ENCODE measurements at regions not wholly inside any gene's neighbourhood (a gene's known extent, or its start where the extent isn't known, plus 50 kb on each side); places are given as distances from the start of the nearest gene placed in this dataset.
"Not testable (repeated sequence)": the region's sequence is repeated elsewhere in the genome, so short reads cannot be mapped to it uniquely, and the experiment has no call there.

GRCh38 chr12:31220633-31221550, 105.1 kb downstream of the SINHCAF start:
- DNase-seq: no peak
- Histone ChIP-seq H3K36me3 (no peaks in the 10 kb centered on the region), H3K4me3 (replicated peaks in 1 of 3) (no peak overlapping the region), H3K27me3 (no peaks in the 10 kb centered on the region), H3K27ac (no peak overlapping the region), H3K4me1 (peaks cover 2 to 3% of the 10 kb centered on the region in 2 donors), H3K9me3 (no peaks in the 10 kb centered on the region)
- TF ChIP-seq POLR2A (IDR thresholded peaks at IDR 0.05) (no peak), CTCF (IDR thresholded peaks at IDR 0.05) (no peak)
- intact Hi-C loops (cut with DNase I): no loop called here
- WGBS, 2 donors: 85 to 86% methylated on average over 7 to 8 of the region's 8 CpGs

GRCh38 chr12:31221551-31221945, 104.4 kb downstream of the SINHCAF start:
- intact Hi-C loops (cut with DNase I): no loop called here
- 57 to 60% methylated on average over 10 of the region's 10 CpGs for WGBS, 2 donors
- Histone ChIP-seq H3K9me3 (no peaks in the 10 kb centered on the region), H3K36me3 (no peaks in the 10 kb centered on the region), H3K27me3 (no peaks in the 10 kb centered on the region), H3K4me1 (no peaks in the 10 kb centered on the region), H3K27ac (no peak overlapping the region), H3K4me3 (replicated peaks in 1 of 3) (no peak overlapping the region)
- DNase-seq: no peak
- TF ChIP-seq POLR2A (IDR thresholded peaks at IDR 0.05): no peak
- TF ChIP-seq CTCF (IDR thresholded peaks at IDR 0.05): no peak

GRCh38 chr12:31222620-31223222, 103.2 kb downstream of the SINHCAF start:
- DNase-seq: no peak
- intact Hi-C loops (cut with DNase I): no loop called here
- TF ChIP-seq POLR2A (IDR thresholded peaks at IDR 0.05) (no peak), CTCF (IDR thresholded peaks at IDR 0.05) (no peak)
- no peaks in the 10 kb centered on the region for H3K36me3 ChIP-seq
- no peak overlapping the region for H3K27ac ChIP-seq
- WGBS, 2 donors: 73 to 83% methylated on average over 4 to 5 of the region's 8 CpGs
- H3K4me1 ChIP-seq: no peaks in the 10 kb centered on the region
- H3K27me3 ChIP-seq: no peaks in the 10 kb centered on the region
- no peaks in the 10 kb centered on the region for H3K9me3 ChIP-seq
- H3K4me3 ChIP-seq (replicated peaks in 1 of 3): no peak overlapping the region

- DNase-seq; H3K27ac ChIP-seq; intact Hi-C loops (cut with DNase I): not testable (repeated sequence)
Observed at GRCh38 chr12:31223640-31224039, 102.3 kb downstream of the SINHCAF start.

GRCh38 chr12:31224768-31225448, 101.0 kb downstream of the SINHCAF start:
- H3K27ac ChIP-seq: no peak overlapping the region
- no peaks in the 10 kb centered on the region for H3K36me3 ChIP-seq
- no peak overlapping the region for H3K4me3 ChIP-seq (replicated peaks in 1 of 3)
- intact Hi-C loops (cut with DNase I): no loop called here
- TF ChIP-seq CTCF (IDR thresholded peaks at IDR 0.05) (no peak), POLR2A (IDR thresholded peaks at IDR 0.05) (no peak)
- no peaks in the 10 kb centered on the region for H3K9me3 ChIP-seq
- DNase-seq: no peak
- H3K27me3 ChIP-seq: no peaks in the 10 kb centered on the region
- peaks cover 0 to 10% of the 10 kb centered on the region in 2 donors for H3K4me1 ChIP-seq
- WGBS, 2 donors: 71 to 76% methylated on average over 6 of the region's 6 CpGs

More at GRCh38 chr12:31223640-31224039, 102.3 kb downstream of the SINHCAF start:
- WGBS, 2 donors: 45 to 71% methylated on average over 1 of the region's 1 CpG
- not testable (repeated sequence) for H3K36me3 ChIP-seq; H3K27me3 ChIP-seq; H3K4me3 ChIP-seq (replicated peaks in 1 of 3); H3K4me1 ChIP-seq; H3K9me3 ChIP-seq
